Bronchial epithelial cell (primary cell): ENCODE measurements at regions not wholly inside any gene's neighbourhood (a gene's known extent, or its start where the extent isn't known, plus 50 kb on each side); places are given as distances from the start of the nearest gene placed in this dataset.

Source experiments
- DNase-seq: peaks from one replicate; pipeline ENCODE4 v3.0.0-alpha.2; 2010; ENCODE audit warnings: low read depth
- FAIRE-seq: peaks from 2 replicates; lab custom pipeline; 2011; peaks lifted over from hg19 to GRCh38; lab: Jason Lieb, UNC
- H3K27me3 ChIP-seq: 2 replicates; pipeline ENCODE4 v1.5.1; 2011; ENCODE audit warnings: low read length; ENCODE audit not compliant: control insufficient read depth, insufficient read depth
- H3K36me3 ChIP-seq: 2 replicates; pipeline ENCODE4 v1.5.1; 2011; ENCODE audit warnings: low read length; ENCODE audit not compliant: control insufficient read depth, insufficient read depth
- H3K4me3 ChIP-seq: 2 replicates; pipeline ENCODE4 v1.5.1; 2011; ENCODE audit warnings: mild to moderate bottlenecking, low read depth, low read length, control low read depth
- TF ChIP-seq, protein P1 (sequence below): IDR thresholded peaks from 2 replicates; pipeline ENCODE4 v1.5.1; 2011; ENCODE audit warnings: mild to moderate bottlenecking, moderate library complexity, low read length, control low read depth, inconsistent platforms; ENCODE audit not compliant: insufficient read depth, severe bottlenecking

DNA sequence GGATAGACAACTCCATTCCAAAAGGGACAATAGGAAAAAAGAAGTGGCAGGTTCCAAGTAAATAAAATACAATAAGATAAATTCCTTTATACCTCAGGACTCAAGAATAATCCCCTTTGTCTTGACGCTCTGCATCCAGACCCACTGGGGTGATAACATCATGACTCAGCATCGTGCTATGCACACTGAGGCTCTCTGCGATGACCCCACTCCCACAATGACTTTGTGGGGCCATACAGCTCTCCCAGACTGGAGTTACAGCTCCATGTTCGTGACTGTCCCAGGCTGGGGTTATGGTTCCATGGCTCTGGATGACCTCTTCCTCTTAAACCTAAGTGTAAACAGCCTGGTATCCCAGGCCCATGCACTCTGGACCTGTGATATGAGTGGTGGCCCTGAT lies 254.5 kb upstream of the ADGRL3 start:
- no peak for FAIRE-seq
- H3K27me3 ChIP-seq: no peaks in the 10 kb centered on the region
- DNase-seq: no peak
- TF ChIP-seq, protein P1, sequence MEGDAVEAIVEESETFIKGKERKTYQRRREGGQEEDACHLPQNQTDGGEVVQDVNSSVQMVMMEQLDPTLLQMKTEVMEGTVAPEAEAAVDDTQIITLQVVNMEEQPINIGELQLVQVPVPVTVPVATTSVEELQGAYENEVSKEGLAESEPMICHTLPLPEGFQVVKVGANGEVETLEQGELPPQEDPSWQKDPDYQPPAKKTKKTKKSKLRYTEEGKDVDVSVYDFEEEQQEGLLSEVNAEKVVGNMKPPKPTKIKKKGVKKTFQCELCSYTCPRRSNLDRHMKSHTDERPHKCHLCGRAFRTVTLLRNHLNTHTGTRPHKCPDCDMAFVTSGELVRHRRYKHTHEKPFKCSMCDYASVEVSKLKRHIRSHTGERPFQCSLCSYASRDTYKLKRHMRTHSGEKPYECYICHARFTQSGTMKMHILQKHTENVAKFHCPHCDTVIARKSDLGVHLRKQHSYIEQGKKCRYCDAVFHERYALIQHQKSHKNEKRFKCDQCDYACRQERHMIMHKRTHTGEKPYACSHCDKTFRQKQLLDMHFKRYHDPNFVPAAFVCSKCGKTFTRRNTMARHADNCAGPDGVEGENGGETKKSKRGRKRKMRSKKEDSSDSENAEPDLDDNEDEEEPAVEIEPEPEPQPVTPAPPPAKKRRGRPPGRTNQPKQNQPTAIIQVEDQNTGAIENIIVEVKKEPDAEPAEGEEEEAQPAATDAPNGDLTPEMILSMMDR: no peak
- no peak overlapping the region for H3K4me3 ChIP-seq
- no peaks in the 10 kb centered on the region for H3K36me3 ChIP-seq

DNA sequence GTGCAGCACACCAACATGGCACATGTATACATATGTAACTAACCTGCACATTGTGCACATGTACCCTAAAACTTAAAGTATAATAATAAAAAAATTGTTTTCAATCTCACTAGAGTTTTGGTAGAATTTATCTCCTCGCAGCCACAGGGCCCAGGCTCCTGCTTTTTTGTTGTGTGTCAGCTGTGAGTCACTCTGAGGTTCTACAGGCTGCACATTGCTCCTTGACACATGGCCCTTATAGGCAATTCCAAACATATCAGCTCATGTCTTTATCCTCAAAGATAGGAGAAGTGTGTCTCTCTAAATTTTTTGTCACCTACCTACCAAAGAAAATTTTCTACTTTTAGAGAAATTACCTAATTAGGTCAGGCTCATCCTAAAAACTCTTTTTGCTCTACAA lies 252.1 kb upstream of the ADGRL3 start:
- TF ChIP-seq, protein P1: no peak
- FAIRE-seq: no peak
- Histone ChIP-seq H3K4me3 (no peak overlapping the region), H3K27me3 (no peaks in the 10 kb centered on the region), H3K36me3 (no peaks in the 10 kb centered on the region)
- peak; percentile 44 for DNase-seq

DNA sequence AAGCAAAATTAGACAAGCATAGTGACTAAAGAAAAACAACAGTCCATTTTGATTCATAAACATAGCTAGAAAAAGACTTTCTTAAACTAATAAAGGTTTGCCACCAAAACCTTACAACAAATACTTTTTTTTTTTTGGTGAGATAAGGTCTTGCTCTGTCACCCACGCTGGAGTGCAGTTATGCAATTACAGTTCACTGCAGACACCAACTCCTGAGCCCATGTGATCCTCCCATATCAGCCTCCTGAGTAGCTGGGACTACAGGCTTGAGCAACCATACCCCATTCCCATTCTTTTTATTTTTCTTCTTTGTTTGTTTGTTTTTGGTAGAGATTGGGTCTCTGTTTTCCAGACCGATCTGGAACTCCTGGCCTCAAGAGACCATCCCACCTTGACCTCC lies 247.2 kb upstream of the ADGRL3 start:
- H3K27me3 ChIP-seq: no peaks in the 10 kb centered on the region
- H3K36me3 ChIP-seq: no peaks in the 10 kb centered on the region
- H3K4me3 ChIP-seq: no peak overlapping the region
- FAIRE-seq: no peak
- DNase-seq: no peak
- TF ChIP-seq, protein P1: no peak

DNA sequence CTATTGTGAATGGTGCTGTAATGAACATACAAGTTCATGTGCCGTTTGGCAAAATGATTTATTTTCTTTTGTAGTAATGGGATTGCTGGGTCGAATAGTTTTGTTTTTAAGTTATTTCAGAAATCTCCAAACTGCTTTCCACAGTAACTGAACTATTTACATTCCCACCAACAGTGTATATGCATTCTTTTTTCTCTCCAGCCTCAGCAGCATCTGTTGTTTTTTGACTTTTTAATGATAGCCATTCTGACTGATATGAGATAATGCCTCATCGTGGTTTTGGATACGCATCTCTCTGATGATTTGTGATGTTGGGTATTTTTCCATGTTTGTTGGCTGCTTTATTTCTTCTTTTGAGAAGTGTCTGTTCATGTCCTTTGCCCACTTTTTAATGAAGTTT lies 246.3 kb upstream of the ADGRL3 start:
- DNase-seq: no peak
- Histone ChIP-seq H3K4me3 (no peak overlapping the region), H3K36me3 (no peaks in the 10 kb centered on the region), H3K27me3 (no peaks in the 10 kb centered on the region)
- TF ChIP-seq, protein P1: no peak
- no peak for FAIRE-seq

DNA sequence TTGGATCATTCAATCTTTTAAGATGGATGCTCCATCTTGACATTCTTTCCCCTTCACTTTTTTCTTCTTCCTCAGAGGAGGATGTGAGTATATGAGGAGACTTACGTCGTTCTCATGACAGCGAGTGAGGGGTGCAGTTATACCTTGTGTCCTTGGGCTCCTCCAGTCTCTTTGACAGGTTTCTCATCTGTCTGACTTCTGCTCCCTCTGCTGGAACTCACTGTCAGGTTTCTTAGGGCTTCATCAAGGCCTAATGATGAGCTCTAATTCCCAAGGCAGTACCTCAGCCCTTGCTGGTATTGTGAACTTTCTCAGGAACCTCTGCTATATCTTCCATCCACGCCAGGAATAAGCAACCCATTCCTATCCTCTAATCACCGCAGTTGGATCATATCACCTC lies 237.8 kb upstream of the ADGRL3 start:
- TF ChIP-seq, protein P1: no peak
- H3K4me3 ChIP-seq: no peak overlapping the region
- H3K36me3 ChIP-seq: no peaks in the 10 kb centered on the region
- FAIRE-seq (no peak), DNase-seq (no peak)
- no peaks in the 10 kb centered on the region for H3K27me3 ChIP-seq

DNA sequence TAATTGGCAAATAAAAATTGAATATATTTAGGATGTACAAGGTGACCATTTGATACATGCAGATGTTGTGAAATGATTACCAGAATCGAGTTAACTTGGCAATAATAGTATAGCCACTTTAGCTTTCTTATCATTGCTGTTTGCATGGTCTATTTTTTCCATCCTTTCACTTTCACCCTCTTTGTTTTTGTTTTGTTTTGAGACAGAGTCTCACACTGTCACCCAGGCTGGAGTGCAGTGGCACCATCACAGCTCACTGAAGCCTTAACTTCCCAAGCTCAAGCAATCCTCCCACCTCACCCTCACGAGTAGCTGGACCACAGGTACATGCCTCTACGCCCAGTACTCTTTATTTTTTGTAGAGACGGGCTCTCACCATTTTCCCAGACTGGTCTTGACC lies 218.6 kb upstream of the ADGRL3 start:
- H3K27me3 ChIP-seq: no peaks in the 10 kb centered on the region
- DNase-seq (no peak), FAIRE-seq (no peak)
- TF ChIP-seq, protein P1: no peak
- H3K36me3 ChIP-seq: no peaks in the 10 kb centered on the region
- no peak overlapping the region for H3K4me3 ChIP-seq
